WI38 (cell line): ENCODE measurements at regions not wholly inside any gene's neighbourhood (a gene's known extent, or its start where the extent isn't known, plus 50 kb on each side); places are given as distances from the start of the nearest gene placed in this dataset.

Experiments used
- H3K4me3 ChIP-seq: 2 replicates; pipeline ENCODE4 v1.5.1; 2011; ENCODE audit warnings: low read depth, mild to moderate bottlenecking, control low read depth, low read length
- CTCF ChIP-seq: IDR thresholded peaks from 2 replicates; pipeline ENCODE4 v1.5.1; 2012; ENCODE audit warnings: low read depth, mild to moderate bottlenecking, control low read depth, low read length

- no peak overlapping the region for H3K4me3 ChIP-seq
- TF ChIP-seq CTCF, result no peak
Measured at GRCh38 chr1:82044111-82044510, 243.4 kb downstream of the ADGRL2 start.

DNA sequence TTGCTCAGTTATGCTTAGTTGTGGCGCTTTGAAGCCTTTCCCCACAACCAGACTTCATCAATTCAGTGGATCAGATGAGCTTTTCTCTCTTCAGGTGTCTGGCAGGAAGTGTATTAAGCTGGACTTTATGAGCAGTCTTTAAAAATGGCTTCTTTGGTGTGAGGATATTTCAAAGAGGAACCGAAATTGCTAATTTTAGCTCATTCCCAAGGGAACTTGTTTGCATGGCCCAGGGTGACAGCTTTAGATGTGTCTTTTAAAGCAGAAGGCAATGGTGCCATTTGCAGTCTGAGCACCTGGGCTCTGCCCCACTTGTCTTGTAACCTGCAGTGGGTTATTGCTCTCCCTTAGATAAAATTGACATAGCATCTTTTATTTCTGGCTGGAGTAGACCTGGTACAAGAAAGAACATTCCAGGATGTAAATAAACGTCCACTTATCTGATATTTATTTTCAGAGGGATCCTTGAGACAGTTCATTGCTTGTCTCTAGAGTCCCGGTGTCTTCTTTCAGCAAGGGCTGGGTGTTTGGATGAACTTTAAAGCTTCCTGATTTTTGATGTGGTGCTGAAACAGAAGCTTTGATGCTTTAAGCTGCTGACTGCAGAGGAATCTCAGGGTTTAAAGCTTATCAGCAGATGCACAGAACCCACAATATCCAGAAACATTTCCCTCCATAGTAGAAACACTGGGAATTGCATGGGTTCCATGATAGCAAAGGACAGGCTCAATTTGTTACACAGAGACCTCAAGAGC is 241.7 kb downstream of the ADGRL2 start:
- TF ChIP-seq CTCF, result no peak
- H3K4me3 ChIP-seq, result no peak overlapping the region
